ENCODE measurements at regions not wholly inside any gene's neighbourhood (a gene's known extent, or its start where the extent isn't known, plus 50 kb on each side); places are given as distances from the start of the nearest gene placed in this dataset.
"Not testable (repeated sequence)": the region's sequence is repeated elsewhere in the genome, so short reads cannot be mapped to it uniquely, and the experiment has no call there.

DNA sequence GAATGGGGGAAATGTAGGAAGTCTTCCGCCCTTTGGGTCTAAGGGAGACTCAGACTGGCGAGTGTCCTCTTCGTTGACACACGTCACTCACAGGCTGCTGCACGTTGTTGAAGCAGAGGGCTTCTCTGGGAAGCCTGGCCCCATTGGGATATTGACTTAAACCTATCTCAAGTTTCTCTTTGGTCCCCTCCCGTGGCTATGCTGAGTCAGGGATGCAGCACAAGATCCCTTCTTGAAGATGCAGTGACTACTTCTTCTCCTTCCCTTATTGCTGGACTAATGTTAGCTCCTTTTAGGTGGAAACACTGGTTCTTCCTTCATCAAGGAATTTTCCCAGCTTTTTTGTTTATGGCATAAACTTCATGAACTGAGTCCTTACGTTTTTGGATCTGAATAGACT, 89.8 kb upstream of the CCDC71L start:
- no peaks in the 10 kb centered on the region for H3K9me3 ChIP-seq (ENCODE audit: control insufficient read depth, insufficient read depth, low read length)
- no peak overlapping the region for H3K4me3 ChIP-seq (ENCODE audit: low read length)
- H3K36me3 ChIP-seq (ENCODE audit: control insufficient read depth, insufficient read depth, low read length) = no peaks in the 10 kb centered on the region
- H3K36me3 Mint-ChIP-seq = no peaks in the 10 kb centered on the region
- H3K4me1 ChIP-seq (ENCODE audit: control insufficient read depth, insufficient read depth, low read length) = no peaks in the 10 kb centered on the region
- H3K4me1 Mint-ChIP-seq = no peaks in the 10 kb centered on the region
- intact Hi-C loops (cut with micrococcal nuclease) = no loop called here
- peaks cover 2 to 7% of the 10 kb centered on the region in 2 donors for H3K27me3 Mint-ChIP-seq (ENCODE audit: low read depth in 2 of 2)
- no peak for TF ChIP-seq CTCF (IDR thresholded peaks at IDR 0.05)
- H3K27ac ChIP-seq (ENCODE audit: low read length) = no peak overlapping the region
- peaks cover 0 to 3% of the 10 kb centered on the region in 2 donors for H3K9me3 Mint-ChIP-seq
- H3K4me3 Mint-ChIP-seq = no peak overlapping the region
- H3K27ac Mint-ChIP-seq = no peak overlapping the region
- 88% methylated on average over 7 of the region's 7 CpGs for WGBS (ENCODE audit: insufficient coverage)
- no peak for ATAC-seq
- H3K27me3 ChIP-seq (ENCODE audit: control insufficient read depth, insufficient read depth, low read length) = no peaks in the 10 kb centered on the region
- no peak for DNase-seq

DNA sequence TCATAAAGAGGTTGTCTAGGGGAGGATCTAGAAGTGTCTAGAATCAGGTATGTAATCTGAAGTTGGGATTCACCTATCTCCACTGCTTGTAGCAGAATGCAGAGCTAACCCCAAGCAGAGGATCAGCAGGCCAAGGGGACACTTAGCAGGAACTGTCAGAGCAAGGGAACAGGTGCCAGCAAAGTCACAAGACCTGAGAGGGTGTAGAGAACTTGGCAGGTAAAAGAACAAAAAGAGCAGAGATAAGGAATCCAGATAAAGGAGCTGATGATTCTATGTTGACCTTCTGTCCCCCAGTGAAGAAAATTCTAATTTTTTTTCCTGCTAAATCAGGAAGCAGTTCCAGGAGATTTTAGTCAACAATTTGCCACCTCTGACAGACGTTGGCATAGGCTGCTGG, 91.4 kb upstream of the CCDC71L start:
- H3K27me3 Mint-ChIP-seq (ENCODE audit: low read depth in 2 of 2) = peaks cover 2 to 7% of the 10 kb centered on the region in 2 donors
- H3K9me3 Mint-ChIP-seq = peaks cover 0 to 3% of the 10 kb centered on the region in 2 donors
- Histone ChIP-seq H3K4me3 (ENCODE audit: low read length) (no peak overlapping the region), H3K4me1 (ENCODE audit: control insufficient read depth, insufficient read depth, low read length) (no peaks in the 10 kb centered on the region), H3K36me3 (ENCODE audit: control insufficient read depth, insufficient read depth, low read length) (no peaks in the 10 kb centered on the region), H3K27me3 (ENCODE audit: control insufficient read depth, insufficient read depth, low read length) (no peaks in the 10 kb centered on the region), H3K9me3 (ENCODE audit: control insufficient read depth, insufficient read depth, low read length) (no peaks in the 10 kb centered on the region), H3K27ac (ENCODE audit: low read length) (no peak overlapping the region)
- H3K4me3 Mint-ChIP-seq = no peak overlapping the region
- no peaks in the 10 kb centered on the region for H3K36me3 Mint-ChIP-seq
- no peak overlapping the region for H3K27ac Mint-ChIP-seq
- intact Hi-C loops (cut with micrococcal nuclease) = no loop called here
- H3K4me1 Mint-ChIP-seq = no peaks in the 10 kb centered on the region
- DNase-seq (no peak), ATAC-seq (no peak)
- no peak for TF ChIP-seq CTCF (IDR thresholded peaks at IDR 0.05)
- 52% methylated on average over 1 of the region's 1 CpG for WGBS (ENCODE audit: insufficient coverage)

- H3K9me3 Mint-ChIP-seq; intact Hi-C loops (cut with micrococcal nuclease); H3K36me3 ChIP-seq (ENCODE audit: control insufficient read depth, insufficient read depth, low read length); DNase-seq; H3K27me3 ChIP-seq (ENCODE audit: control insufficient read depth, insufficient read depth, low read length); H3K27ac Mint-ChIP-seq; H3K4me1 ChIP-seq (ENCODE audit: control insufficient read depth, insufficient read depth, low read length); H3K27me3 Mint-ChIP-seq (ENCODE audit: low read depth in 2 of 2); H3K4me1 Mint-ChIP-seq; H3K4me3 Mint-ChIP-seq; H3K9me3 ChIP-seq (ENCODE audit: control insufficient read depth, insufficient read depth, low read length); H3K36me3 Mint-ChIP-seq; H3K4me3 ChIP-seq (ENCODE audit: low read length); H3K27ac ChIP-seq (ENCODE audit: low read length); ATAC-seq: not testable (repeated sequence)
- WGBS (ENCODE audit: insufficient coverage) = 100% methylated on average over 2 of the region's 3 CpGs
These were observed 94.1 kb upstream of the CCDC71L start for GRCh38 chr7:106755024-106755423.

GRCh38 chr7:106755641-106756040, 94.7 kb upstream of the CCDC71L start:
- Mint-ChIP-seq H3K9me3 (peaks cover 0 to 3% of the 10 kb centered on the region in 2 donors), H3K36me3 (no peaks in the 10 kb centered on the region), H3K4me3 (no peak overlapping the region), H3K27me3 (ENCODE audit: low read depth in 2 of 2) (peaks cover 6 to 7% of the 10 kb centered on the region in 2 donors), H3K27ac (no peak overlapping the region), H3K4me1 (no peaks in the 10 kb centered on the region)
- ATAC-seq (no peak), DNase-seq (no peak)
- Histone ChIP-seq H3K4me3 (ENCODE audit: low read length) (no peak overlapping the region), H3K27me3 (ENCODE audit: control insufficient read depth, insufficient read depth, low read length) (no peaks in the 10 kb centered on the region), H3K36me3 (ENCODE audit: control insufficient read depth, insufficient read depth, low read length) (no peaks in the 10 kb centered on the region), H3K9me3 (ENCODE audit: control insufficient read depth, insufficient read depth, low read length) (no peaks in the 10 kb centered on the region), H3K4me1 (ENCODE audit: control insufficient read depth, insufficient read depth, low read length) (no peaks in the 10 kb centered on the region), H3K27ac (ENCODE audit: low read length) (no peak overlapping the region)
- TF ChIP-seq CTCF (IDR thresholded peaks at IDR 0.05) = no peak
- WGBS (ENCODE audit: insufficient coverage) = 100% methylated on average over 1 of the region's 1 CpG
- intact Hi-C loops (cut with micrococcal nuclease) = no loop called here
